ENCODE measurements at regions not wholly inside any gene's neighbourhood (a gene's known extent, or its start where the extent isn't known, plus 50 kb on each side); places are given as distances from the start of the nearest gene placed in this dataset.

DNA sequence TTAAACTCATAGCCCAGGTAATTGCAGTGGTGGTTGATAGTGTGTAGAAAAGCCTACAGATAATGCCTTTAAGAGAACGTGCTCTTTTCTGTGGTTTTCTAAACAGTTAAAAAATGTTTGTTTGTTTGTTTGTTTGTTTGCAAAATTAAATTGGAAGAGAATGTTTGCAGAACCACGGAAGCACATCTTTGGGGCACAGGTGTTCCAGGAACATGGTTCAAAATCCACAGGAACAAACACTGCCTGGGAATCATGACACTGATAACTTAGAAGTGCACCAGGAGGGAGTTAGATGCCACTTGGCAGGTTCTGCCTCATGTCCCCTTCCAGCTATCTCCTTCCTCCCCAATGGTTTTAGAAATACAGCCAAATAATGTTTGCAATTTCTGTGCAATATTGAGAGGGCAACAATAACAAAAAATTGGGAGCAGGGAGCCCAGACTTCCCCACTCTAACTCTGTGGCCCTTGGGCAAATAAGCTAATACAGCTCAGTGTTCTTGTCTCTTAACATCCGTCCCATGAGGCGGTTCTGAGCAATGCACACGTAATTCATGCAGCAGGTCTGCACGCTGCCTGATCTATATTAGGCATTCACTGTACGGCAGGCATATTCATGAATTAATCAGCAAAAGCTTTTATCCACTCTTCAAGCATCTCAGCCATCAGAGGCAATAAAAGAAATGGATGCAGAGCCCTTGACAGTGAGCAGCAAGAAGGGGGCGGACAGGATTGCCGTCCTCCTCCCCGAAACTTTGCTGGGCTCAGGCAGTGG is 274.3 kb upstream of the FOXQ1 start:
- DNase-seq (ENCODE audit: low read depth in 2 of 2, low spot score in 1 of 2) = no peak

DNA sequence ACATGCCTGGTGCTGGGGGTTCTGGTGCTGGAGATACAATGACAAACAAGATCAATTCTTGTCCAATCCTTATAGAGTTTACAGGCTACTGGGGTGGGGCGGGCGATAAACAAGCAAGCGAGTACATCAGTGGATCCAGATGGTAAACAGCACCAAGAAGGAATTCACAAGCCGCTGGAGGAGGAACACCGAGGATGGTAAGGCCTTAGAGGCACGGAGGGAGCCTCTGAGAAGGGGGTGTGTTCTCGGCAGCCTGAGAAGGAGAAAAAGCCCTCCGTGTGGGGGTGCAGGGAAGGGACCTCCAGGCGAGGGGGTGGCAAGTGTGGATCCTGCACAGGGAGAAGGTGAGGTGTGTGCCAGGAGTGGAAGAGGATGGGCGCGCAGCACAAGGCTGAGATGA is 276.5 kb upstream of the FOXQ1 start:
- DNase-seq (ENCODE audit: low read depth in 2 of 2, low spot score in 1 of 2) = no peak

- DNase-seq (ENCODE audit: low read depth in 2 of 2, low spot score in 1 of 2) = no peak
Measured at GRCh38 chr6:1031720-1032119, 280.2 kb upstream of the FOXQ1 start.

GRCh38 chr6:1029141-1029540 is 282.8 kb upstream of the FOXQ1 start:
- no peak for DNase-seq (ENCODE audit: low read depth in 2 of 2, low spot score in 1 of 2)

DNA sequence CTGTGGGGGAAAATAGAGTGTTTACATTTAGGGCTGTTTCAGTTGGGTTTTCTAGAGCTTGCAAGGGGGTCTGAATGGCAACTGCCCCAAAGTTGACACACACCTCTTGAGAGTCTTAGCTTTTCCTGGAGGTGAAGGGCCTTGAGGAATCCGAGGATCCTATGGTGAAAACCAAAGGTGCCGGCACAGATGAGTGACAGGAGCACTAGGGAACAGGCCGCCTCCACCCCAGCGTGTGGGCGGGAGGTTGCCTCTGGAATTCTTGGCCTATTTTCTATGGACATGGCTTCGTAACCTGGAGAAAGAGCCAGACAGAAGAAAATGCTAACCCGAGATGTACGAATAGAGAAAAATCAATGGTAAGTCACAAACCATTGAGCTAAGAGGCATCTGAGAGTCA is 283.2 kb upstream of the FOXQ1 start:
- no peak for DNase-seq (ENCODE audit: low read depth in 2 of 2, low spot score in 1 of 2)

DNA sequence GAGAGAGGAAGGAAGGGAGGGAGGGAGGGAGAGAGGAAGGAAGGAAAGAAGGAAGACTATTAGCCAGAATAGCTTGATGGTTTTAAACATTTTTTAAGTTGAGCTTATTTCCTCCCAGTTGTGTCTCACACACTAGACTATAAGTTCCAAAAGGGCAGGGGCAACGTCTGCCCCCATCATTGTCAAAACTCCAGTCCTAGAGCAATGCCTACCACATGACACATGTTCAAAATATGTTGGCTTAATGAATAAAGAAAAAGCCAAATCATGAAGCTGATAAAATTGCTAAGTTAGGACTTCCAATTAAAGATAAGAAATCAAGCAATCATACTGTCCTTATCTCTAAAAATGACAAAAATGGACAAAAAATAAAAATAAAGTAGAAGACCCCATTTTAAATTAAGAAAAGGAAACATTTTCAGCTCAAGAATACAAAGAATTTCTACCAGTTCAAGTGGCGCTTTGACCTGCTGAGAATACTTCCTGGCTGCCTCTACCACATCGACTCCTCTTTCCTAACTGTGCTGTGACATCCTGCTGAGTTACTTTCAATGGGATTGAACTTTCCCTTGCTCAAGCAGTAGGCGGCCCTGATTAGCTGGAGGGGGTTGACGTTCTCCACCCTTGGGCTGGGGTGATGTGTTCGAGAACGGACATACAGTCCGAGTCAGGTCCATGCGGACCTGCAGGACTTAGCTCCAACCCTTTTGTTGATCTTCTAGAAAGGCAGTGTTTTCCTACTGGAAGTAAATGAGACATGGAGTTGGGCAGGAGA is 283.9 kb upstream of the FOXQ1 start:
- no peak for DNase-seq (ENCODE audit: low read depth in 2 of 2, low spot score in 1 of 2)

DNA sequence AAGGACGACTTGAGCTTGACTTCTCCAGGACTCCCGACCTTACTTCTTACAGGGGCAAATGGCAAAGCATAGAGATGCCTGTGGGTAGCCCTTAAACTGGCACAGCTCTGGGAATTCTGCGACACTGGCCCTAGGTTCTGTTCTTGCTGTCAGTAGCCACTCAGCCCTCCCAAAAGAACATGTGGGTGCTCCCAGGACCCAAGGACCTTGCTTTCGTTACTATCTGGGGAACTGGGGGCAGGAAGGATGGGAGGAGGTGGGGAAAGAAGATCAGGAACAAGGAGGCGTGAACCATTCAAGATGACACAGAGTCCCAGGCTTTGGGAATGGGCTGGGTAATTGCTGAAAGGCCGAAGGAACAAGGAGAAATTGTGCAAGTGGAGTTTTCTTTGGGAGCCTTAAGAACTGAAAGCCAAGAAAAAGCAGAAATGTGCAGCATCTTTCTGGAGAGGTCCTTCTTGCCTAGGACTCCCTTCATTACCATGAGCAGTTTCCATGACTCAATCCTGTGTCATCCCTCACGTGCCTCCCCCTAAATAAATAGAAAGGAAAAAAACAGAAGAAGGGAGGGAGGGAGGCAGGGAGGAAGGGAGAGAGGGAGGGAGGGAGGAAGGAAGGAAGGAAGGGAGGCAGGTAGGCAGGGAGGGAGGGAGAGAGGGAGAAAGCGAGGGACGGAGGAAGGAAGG is 284.6 kb upstream of the FOXQ1 start:
- no peak for DNase-seq (ENCODE audit: low read depth in 2 of 2, low spot score in 1 of 2)

- DNase-seq (ENCODE audit: low read depth in 2 of 2, low spot score in 1 of 2) = no peak
Measured at GRCh38 chr6:1025821-1026220, 286.1 kb upstream of the FOXQ1 start.

DNA sequence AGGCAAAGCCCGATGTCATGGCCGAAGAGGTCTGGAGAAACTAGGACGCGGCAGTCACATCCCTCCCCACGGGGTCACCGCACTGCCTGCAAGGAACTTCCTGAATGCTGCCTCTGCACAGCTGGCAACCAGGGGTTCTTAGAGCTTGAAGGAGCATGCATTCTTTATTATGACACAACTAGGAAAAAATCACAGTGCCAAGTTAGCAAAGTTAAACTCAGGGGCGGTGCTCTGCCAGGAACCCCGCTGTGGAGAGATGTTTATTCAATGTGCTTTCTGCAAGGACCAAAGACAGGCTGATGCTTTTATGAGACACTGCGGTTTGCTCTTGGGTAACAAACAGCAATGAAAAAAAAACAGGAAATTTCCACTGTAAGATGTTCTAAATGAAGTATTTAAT is 287.3 kb upstream of the FOXQ1 start:
- DNase-seq (ENCODE audit: low read depth in 2 of 2, low spot score in 1 of 2) = no peak

GRCh38 chr6:1024161-1024560 is 287.7 kb upstream of the FOXQ1 start:
- DNase-seq (ENCODE audit: low read depth in 2 of 2, low spot score in 1 of 2) = no peak

- DNase-seq (ENCODE audit: low read depth in 2 of 2, low spot score in 1 of 2) = no peak
Measured at GRCh38 chr6:1023229-1023628, 288.7 kb upstream of the FOXQ1 start.

- no peak for DNase-seq (ENCODE audit: low read depth in 2 of 2, low spot score in 1 of 2)
Measured at GRCh38 chr6:1022719-1023118, 289.2 kb upstream of the FOXQ1 start.

GRCh38 chr6:1020837-1021236 is 291.1 kb upstream of the FOXQ1 start:
- no peak for DNase-seq (ENCODE audit: low read depth in 2 of 2, low spot score in 1 of 2)

DNA sequence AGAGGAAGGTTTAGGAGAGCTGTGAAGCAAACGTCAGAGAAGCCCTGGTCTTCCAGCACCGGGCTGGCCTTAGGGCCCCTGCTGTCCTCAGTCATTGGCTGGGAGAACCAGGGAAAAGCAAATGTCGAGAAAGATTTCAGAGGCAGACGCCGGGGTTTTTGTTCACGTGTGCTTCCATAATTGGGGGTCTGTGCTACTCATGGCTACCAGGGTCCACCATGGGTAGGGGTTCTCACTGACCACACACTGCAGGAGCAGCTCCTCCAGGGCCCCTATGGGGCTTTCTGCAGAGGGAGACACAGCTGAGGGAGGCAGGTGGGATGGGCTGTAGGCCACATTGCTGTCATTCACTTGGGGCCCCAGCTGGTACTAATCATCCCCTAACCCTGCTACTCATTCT is 291.8 kb upstream of the FOXQ1 start:
- no peak for DNase-seq (ENCODE audit: low read depth in 2 of 2, low spot score in 1 of 2)

DNA sequence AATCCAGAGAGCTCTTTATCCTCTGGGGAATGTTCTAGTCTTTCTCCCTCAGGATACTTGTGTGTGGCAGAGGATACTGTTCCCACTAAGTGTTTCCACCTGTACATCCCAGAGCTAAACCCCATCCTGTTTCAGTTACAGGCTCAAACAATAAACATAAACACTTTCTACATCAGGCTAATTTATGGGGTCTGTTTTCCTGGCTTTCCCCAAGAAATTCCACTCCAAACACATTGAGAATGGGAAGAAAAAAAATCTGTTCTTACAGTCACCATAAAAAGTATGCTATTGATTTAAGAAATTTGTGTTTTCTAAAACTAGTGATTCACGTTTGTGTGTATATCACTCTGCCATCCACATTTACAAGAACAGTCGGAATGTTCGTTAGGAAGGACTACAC is 293.9 kb upstream of the FOXQ1 start:
- DNase-seq (ENCODE audit: low read depth in 2 of 2, low spot score in 1 of 2) = no peak

DNA sequence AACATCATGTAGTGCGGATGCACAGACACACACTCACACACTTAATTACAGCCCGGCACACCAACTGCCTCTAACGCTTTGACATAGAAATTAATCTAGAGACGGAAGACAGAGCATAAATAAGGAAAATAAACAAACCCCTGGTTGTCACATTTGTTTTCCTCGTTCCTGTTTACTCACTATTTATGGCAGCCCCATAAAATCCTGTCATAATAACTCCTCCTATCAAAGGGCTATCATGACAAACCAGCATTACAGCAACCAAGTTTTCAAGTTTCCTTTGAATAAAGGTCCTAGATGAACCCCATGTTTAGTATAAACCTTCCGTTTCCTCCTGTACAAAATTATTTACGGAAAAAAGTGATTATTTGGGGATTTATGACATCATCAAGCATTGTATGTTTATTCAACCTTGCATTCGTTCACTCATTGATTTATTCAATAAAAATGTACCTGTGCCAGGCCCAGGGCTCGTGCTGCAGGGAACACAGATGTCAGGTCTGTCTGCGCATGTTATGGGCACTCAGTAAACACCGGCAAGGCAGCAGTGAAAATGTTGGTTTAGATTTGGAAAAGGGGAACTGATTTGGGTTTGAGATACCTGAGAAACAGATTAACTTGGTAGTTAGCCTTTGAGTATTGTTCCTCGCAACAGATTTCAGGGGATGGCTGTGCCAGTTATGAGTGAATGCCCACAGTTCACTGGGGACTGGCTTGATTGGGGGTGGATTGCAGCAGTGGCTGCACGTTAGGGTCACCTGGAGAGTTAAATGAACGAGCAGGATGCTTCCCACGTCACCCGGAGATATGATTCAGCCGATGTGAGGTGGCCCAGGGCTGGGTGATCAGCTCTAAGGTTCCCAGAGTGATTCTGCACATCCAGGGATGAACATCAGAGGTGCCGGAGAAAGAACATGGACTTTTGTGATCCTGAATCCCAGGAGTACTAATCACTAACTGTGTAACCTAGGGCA is 295.3 kb upstream of the FOXQ1 start:
- no peak for DNase-seq (ENCODE audit: low read depth in 2 of 2, low spot score in 1 of 2)

DNA sequence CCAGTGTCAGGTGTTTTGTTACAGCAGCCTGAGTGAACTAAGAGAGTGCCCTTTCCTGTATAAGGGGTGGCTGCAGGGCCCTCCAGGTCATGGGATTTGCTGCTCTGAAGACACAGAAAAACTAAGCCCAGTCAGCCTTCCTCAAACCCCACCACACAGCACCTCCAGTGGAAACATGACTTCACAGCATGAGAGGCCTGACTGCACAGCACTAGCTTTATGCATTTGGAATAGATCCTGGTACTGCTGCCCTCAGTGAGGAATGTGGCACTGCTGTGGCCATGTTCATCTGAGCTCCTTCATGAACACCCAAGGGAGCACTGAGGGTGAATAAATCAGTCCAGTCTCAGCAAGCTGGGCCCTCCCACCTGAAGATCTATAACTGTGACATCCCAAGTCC is 296.1 kb upstream of the FOXQ1 start:
- no peak for DNase-seq (ENCODE audit: low read depth in 2 of 2, low spot score in 1 of 2)

DNA sequence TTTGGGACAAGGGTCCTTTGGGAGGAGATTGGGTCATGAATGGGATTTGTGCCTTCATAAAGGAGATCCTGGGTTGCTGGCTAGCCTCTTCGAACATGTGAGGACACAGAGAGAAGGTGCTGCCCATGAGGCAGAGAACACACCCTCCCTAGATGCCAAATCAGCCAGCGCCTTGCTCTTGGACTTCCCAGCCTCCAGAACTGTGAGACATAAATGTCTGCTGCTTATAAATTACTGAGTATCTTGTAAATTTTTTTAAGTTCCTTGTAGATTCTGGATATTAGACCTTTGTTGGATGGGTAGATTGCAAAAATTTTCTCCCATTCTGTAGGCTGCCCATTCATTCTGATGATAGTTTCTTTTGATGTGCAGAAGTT is 297.5 kb upstream of the FOXQ1 start:
- no peak for DNase-seq (ENCODE audit: low read depth in 2 of 2, low spot score in 1 of 2)

DNA sequence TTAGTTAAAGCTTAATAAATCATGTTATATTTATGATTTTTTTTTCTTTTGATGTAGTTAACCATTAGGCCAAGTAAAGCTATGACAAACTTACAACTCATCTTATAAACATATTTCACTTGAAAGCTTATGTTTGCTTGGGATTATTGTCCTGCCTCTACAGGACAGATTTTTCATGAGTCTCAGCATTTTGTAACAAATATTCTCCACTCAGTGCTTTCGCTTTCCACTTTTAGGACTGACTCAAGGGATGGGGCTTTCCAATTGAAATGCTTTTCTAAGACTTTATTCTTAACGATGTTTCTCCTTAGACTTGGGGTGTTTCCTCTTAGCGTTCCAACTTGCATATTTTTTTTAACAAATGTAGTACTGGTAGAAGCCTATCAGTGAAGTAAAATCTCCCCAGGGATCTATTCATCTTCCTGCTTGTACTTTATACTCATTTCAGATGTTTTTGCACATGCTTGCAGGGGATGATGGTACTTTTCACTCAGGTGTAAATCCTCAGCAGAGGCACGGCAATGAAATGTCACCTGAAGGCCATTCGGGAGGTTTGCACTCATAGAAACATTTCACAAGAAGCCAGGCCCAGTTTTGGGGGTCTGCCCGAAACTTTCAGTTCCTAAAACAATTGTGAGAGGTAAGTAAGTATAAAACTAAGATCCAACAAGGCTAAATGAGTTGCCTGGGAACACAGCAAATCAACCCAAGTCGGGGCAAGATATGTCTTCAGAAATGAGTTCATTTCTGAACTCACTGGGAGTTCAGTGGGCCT is 298.1 kb upstream of the FOXQ1 start:
- DNase-seq (ENCODE audit: low read depth in 2 of 2, low spot score in 1 of 2) = no peak

DNA sequence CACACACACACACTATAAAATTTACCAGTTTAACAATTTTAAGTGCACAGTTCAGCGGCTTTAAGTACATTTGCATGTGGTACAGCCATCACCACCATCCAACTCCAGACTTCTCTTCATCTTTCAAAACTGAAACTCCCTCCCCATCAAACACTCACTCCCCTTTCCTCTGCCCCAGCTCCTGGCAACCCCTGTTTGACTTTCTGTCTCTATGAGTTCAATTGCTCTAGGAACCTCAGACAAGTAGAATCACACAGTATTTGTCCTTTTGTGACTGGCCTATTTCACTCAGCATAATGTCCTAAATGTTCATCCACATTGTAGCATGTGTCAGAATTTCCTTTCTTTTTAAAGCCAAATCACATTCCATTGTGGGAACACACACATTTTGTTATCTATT is 302.8 kb upstream of the FOXQ1 start:
- DNase-seq (ENCODE audit: low read depth in 2 of 2, low spot score in 1 of 2) = no peak
